Liver (tissue), 8 donors: ENCODE measurements at regions not wholly inside any gene's neighbourhood (a gene's known extent, or its start where the extent isn't known, plus 50 kb on each side); places are given as distances from the start of the nearest gene placed in this dataset.

Source experiments
- DNase-seq: peaks from one replicate; pipeline ENCODE4 v3.0.0-alpha.2; 2017; ENCODE audit warnings: low spot score
- H3K27ac ChIP-seq, 2 donors: one replicate each; pipeline ENCODE4 v1.7.0; 2013; ENCODE audit warnings: inconsistent platforms in 2 of 2, low read length in 2 of 2, control low read depth in 1 of 2, low read depth in 1 of 2, mild to moderate bottlenecking in 1 of 2
- H3K27me3 ChIP-seq, 4 donors: one replicate each; pipeline versions ENCODE4 v1.6.1 to v1.7.0; 2013; ENCODE audit warnings: low read length in 3 of 4, inconsistent platforms in 1 of 4, mild to moderate bottlenecking in 1 of 4, moderate library complexity in 1 of 4; ENCODE audit not compliant: control insufficient read depth in 4 of 4, insufficient read depth in 4 of 4
- H3K36me3 ChIP-seq, 4 donors: one replicate each; pipeline versions ENCODE4 v1.6.1 to v1.7.0; 2013; ENCODE audit warnings: low read length in 3 of 4, mild to moderate bottlenecking in 3 of 4, low read depth in 1 of 4, moderate library complexity in 1 of 4; ENCODE audit not compliant: control insufficient read depth in 4 of 4, insufficient read depth in 3 of 4
- H3K4me1 ChIP-seq, 4 donors: one replicate each; pipeline versions ENCODE4 v1.6.1 to v1.7.0; 2013; ENCODE audit warnings: low read length in 3 of 4, mild to moderate bottlenecking in 3 of 4, moderate library complexity in 1 of 4; ENCODE audit not compliant: control insufficient read depth in 4 of 4, insufficient read depth in 4 of 4
- H3K4me3 ChIP-seq, 3 donors: one replicate each; pipeline versions ENCODE4 v1.6.1 to v1.7.0; 2013; ENCODE audit warnings: low read length in 3 of 3, control low read depth in 1 of 3, low read depth in 1 of 3, mild to moderate bottlenecking in 1 of 3
- H3K9ac ChIP-seq, 2 donors: one replicate each; pipeline ENCODE4 v1.7.0; 2013; ENCODE audit warnings: low read length in 2 of 2, mild to moderate bottlenecking in 2 of 2, moderate library complexity in 2 of 2, control low read depth in 1 of 2, low read depth in 1 of 2
- H3K9me3 ChIP-seq, 4 donors: one replicate each; pipeline versions ENCODE4 v1.6.1 to v1.7.0; 2013; ENCODE audit warnings: low read length in 3 of 4; ENCODE audit not compliant: control insufficient read depth in 4 of 4
- ATF3 ChIP-seq: IDR thresholded peaks from 2 replicates; pipeline ENCODE4 v1.6.1; 2016; ENCODE audit warnings: antibody characterized with exemption
- CTCF ChIP-seq: fragments of 150-350 bp; IDR thresholded peaks from 2 replicates; pipeline ENCODE4 v1.5.1; 2017; ENCODE audit warnings: improper control_type of control experiment, low read depth, low read length; ENCODE audit not compliant: missing input control
- EGR1 ChIP-seq, 2 donors: IDR thresholded peaks; 2 replicates each; pipeline ENCODE4 v1.6.1; 2016 to 2018; ENCODE audit warnings: antibody characterized with exemption in 2 of 2, low read depth in 2 of 2
- FOXA1 ChIP-seq: IDR thresholded peaks from 2 replicates; pipeline ENCODE4 v1.6.1; 2016; ENCODE audit warnings: antibody characterized with exemption
- GABPA ChIP-seq, 2 donors: IDR thresholded peaks in 1 of 2; conservative IDR thresholded peaks in 1 of 2; 2 replicates each; pipeline ENCODE4 v1.6.1; 2016; ENCODE audit warnings: antibody characterized with exemption in 2 of 2, mild to moderate bottlenecking in 1 of 2, moderate library complexity in 1 of 2
- HNF4A ChIP-seq, 2 donors: conservative IDR thresholded peaks; 2 replicates each; pipeline ENCODE4 v1.6.1; 2016; ENCODE audit warnings: antibody characterized with exemption in 2 of 2, mild to moderate bottlenecking in 2 of 2
- HNF4G ChIP-seq: IDR thresholded peaks from 2 replicates; pipeline ENCODE4 v1.6.1; 2016; ENCODE audit warnings: antibody characterized with exemption
- JUND ChIP-seq, 2 donors: IDR thresholded peaks; 2 replicates each; pipeline ENCODE4 v1.6.1; 2016; ENCODE audit warnings: antibody characterized with exemption in 2 of 2
- NR2F2 ChIP-seq: IDR thresholded peaks from 2 replicates; pipeline ENCODE4 v1.6.1; 2016; ENCODE audit warnings: antibody characterized with exemption
- RAD21 ChIP-seq, 2 donors: IDR thresholded peaks; 2 replicates each; pipeline ENCODE4 v1.6.1; 2016; ENCODE audit warnings: antibody characterized with exemption in 2 of 2, mild to moderate bottlenecking in 2 of 2
- RXRA ChIP-seq, 2 donors: IDR thresholded peaks; 2 replicates each; pipeline ENCODE4 v1.6.1; 2017 to 2018; ENCODE audit warnings: antibody characterized with exemption in 2 of 2, mild to moderate bottlenecking in 1 of 2
- TAF1 ChIP-seq: conservative IDR thresholded peaks from 2 replicates; pipeline ENCODE4 v1.6.1; 2016; ENCODE audit warnings: antibody characterized with exemption, mild to moderate bottlenecking
- YY1 ChIP-seq: IDR thresholded peaks from 2 replicates; pipeline ENCODE4 v1.6.1; 2016; ENCODE audit warnings: antibody characterized with exemption, mild to moderate bottlenecking
- ZBTB33 ChIP-seq: IDR thresholded peaks from 2 replicates; pipeline ENCODE4 v1.6.1; 2016; ENCODE audit warnings: antibody characterized with exemption
- WGBS: extraction: QIAGEN DNeasy Blood & Tissue Kit; methylation state at CpG from one replicate; pipeline ENCODE4 v1.1.7; 2013; 5-methylcytosine and 5-hydroxymethylcytosine counted together
- TF ChIP-seq, protein P1 (sequence below): IDR thresholded peaks from 2 replicates; pipeline ENCODE4 v1.6.1; 2016; ENCODE audit warnings: antibody characterized with exemption
- TF ChIP-seq, protein P2 (sequence below): IDR thresholded peaks from 2 replicates; pipeline ENCODE4 v1.6.1; 2016; ENCODE audit warnings: antibody characterized with exemption, mild to moderate bottlenecking
- donor health status: healthy.
- donor health status: healthy.
- donor health status: healthy.
- donor health status: healthy.
- donor health status: healthy.

DNA sequence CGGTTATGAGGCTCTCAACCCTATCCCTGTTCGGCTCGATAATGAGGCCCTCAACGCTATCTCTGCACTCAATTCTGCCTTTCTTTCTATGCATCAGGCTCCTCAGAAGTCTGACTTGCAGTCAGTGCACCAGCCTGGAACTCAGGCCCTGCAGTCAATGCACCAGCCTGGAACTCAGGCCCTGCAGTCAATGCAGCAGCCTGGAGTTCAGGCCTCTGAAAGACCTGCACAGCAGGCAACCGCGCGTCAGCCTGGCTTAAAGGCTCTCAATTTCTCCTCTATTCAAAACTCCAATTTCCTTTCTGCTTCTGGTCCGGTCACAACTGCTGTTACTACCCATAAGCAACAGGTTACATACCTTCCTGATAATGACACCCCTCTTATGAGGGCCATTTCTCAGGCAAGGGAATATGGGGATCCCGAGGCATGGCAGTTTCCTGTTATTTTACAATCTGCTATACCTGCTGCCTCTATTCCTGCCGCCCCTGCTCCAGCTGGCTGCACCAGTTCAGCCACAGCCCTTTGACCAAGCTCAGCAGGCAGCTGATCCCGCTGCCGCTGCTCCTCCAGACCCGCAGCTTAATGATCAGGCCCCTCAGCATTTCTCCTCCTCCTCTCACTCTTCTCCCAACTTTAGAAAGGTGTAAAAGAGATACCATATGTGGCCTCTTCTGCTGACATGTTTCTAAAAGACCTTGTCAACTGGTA, 933.6 kb upstream of the FANCL start:
- no peaks in the 10 kb centered on the region for H3K27me3 ChIP-seq
- TF ChIP-seq HNF4G = no peak
- TF ChIP-seq CTCF = no peak
- no peak for TF ChIP-seq ATF3
- no peak for TF ChIP-seq GABPA (IDR thresholded peaks at IDR 0.05 in 1 of 2, conservative IDR thresholded peaks at IDR 0.05 in 1 of 2)
- TF ChIP-seq YY1 = no peak
- TF ChIP-seq, protein P1, sequence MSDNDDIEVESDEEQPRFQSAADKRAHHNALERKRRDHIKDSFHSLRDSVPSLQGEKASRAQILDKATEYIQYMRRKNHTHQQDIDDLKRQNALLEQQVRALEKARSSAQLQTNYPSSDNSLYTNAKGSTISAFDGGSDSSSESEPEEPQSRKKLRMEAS = no peak
- TF ChIP-seq ZBTB33 = no peak
- H3K4me1 ChIP-seq = no peaks in the 10 kb centered on the region
- DNase-seq = no peak
- no peaks in the 10 kb centered on the region for H3K9me3 ChIP-seq
- no peaks in the 10 kb centered on the region for H3K36me3 ChIP-seq
- H3K4me3 ChIP-seq = no peak overlapping the region
- no peak overlapping the region for H3K27ac ChIP-seq
- H3K9ac ChIP-seq = no peak overlapping the region
- 90% methylated on average over 13 of the region's 13 CpGs for WGBS

GRCh38 chr2:59173325-59173724, 932.2 kb upstream of the FANCL start:
- Histone ChIP-seq H3K27ac (no peak overlapping the region), H3K9ac (no peak overlapping the region), H3K4me3 (no peak overlapping the region), H3K9me3 (no peaks in the 10 kb centered on the region), H3K36me3 (no peaks in the 10 kb centered on the region), H3K27me3 (no peaks in the 10 kb centered on the region), H3K4me1 (no peaks in the 10 kb centered on the region)
- no peak for TF ChIP-seq YY1
- TF ChIP-seq JUND (IDR thresholded peaks at IDR 0.05) = no peak
- TF ChIP-seq FOXA1 = no peak
- no peak for TF ChIP-seq NR2F2
- TF ChIP-seq ATF3 = no peak
- TF ChIP-seq, protein P2, sequence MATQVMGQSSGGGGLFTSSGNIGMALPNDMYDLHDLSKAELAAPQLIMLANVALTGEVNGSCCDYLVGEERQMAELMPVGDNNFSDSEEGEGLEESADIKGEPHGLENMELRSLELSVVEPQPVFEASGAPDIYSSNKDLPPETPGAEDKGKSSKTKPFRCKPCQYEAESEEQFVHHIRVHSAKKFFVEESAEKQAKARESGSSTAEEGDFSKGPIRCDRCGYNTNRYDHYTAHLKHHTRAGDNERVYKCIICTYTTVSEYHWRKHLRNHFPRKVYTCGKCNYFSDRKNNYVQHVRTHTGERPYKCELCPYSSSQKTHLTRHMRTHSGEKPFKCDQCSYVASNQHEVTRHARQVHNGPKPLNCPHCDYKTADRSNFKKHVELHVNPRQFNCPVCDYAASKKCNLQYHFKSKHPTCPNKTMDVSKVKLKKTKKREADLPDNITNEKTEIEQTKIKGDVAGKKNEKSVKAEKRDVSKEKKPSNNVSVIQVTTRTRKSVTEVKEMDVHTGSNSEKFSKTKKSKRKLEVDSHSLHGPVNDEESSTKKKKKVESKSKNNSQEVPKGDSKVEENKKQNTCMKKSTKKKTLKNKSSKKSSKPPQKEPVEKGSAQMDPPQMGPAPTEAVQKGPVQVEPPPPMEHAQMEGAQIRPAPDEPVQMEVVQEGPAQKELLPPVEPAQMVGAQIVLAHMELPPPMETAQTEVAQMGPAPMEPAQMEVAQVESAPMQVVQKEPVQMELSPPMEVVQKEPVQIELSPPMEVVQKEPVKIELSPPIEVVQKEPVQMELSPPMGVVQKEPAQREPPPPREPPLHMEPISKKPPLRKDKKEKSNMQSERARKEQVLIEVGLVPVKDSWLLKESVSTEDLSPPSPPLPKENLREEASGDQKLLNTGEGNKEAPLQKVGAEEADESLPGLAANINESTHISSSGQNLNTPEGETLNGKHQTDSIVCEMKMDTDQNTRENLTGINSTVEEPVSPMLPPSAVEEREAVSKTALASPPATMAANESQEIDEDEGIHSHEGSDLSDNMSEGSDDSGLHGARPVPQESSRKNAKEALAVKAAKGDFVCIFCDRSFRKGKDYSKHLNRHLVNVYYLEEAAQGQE = no peak
- TF ChIP-seq GABPA (IDR thresholded peaks at IDR 0.05 in 1 of 2, conservative IDR thresholded peaks at IDR 0.05 in 1 of 2) = no peak
- no peak for TF ChIP-seq RAD21 (IDR thresholded peaks at IDR 0.05)
- TF ChIP-seq EGR1 (IDR thresholded peaks at IDR 0.05; ENCODE audit: low read depth in 2 of 2) = no peak
- TF ChIP-seq HNF4G = no peak
- no peak for TF ChIP-seq RXRA (IDR thresholded peaks at IDR 0.05)
- no peak for TF ChIP-seq TAF1
- TF ChIP-seq ZBTB33 = no peak
- TF ChIP-seq CTCF = no peak
- TF ChIP-seq HNF4A (conservative IDR thresholded peaks at IDR 0.05) = no peak
- DNase-seq = no peak
- 88% methylated on average over 8 of the region's 8 CpGs for WGBS
